ENCODE measurements at regions not wholly inside any gene's neighbourhood (a gene's known extent, or its start where the extent isn't known, plus 50 kb on each side); places are given as distances from the start of the nearest gene placed in this dataset.

DNA sequence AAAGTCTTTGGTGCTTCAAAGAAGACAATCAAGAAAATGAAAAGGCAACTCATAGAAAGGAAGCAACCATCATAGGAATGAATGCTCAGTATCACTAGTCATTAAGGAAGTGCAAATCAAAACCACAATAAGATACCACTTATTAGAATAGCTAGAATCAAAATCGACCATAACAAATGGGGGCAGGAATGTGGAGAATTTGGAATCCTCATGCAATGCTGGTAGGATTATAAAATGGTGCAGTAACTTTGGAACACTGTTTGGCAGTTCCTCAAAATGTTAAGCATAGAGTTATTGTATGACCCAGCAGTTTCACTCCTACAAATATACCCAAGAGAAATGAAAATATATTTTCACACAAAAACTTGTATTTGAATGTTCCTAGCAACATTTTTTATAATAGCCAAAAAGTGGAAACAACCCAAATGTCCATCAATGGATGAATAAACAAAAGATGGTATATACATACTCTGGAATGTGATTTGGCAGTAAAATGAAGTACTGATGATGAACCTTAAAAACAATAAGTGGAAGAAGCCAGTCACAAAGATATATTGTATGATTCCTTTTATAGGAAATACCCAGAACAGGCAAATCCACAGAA lies 105.6 kb downstream of the MIS18A start:
- 27 to 30% methylated on average over 1 of the region's 1 CpG for WGBS, 2 donors
- no peak for DNase-seq
- Histone ChIP-seq H3K4me1 (no peaks in the 10 kb centered on the region), H3K4me3 (no peak overlapping the region), H3K9me3 (no peaks in the 10 kb centered on the region), H3K36me3 (no peaks in the 10 kb centered on the region), H3K27me3 (no peaks in the 10 kb centered on the region), H3K27ac (no peak overlapping the region)
- TF ChIP-seq, protein P1, sequence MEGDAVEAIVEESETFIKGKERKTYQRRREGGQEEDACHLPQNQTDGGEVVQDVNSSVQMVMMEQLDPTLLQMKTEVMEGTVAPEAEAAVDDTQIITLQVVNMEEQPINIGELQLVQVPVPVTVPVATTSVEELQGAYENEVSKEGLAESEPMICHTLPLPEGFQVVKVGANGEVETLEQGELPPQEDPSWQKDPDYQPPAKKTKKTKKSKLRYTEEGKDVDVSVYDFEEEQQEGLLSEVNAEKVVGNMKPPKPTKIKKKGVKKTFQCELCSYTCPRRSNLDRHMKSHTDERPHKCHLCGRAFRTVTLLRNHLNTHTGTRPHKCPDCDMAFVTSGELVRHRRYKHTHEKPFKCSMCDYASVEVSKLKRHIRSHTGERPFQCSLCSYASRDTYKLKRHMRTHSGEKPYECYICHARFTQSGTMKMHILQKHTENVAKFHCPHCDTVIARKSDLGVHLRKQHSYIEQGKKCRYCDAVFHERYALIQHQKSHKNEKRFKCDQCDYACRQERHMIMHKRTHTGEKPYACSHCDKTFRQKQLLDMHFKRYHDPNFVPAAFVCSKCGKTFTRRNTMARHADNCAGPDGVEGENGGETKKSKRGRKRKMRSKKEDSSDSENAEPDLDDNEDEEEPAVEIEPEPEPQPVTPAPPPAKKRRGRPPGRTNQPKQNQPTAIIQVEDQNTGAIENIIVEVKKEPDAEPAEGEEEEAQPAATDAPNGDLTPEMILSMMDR (IDR thresholded peaks at IDR 0.05), result no peak
- TF ChIP-seq POLR2A (IDR thresholded peaks at IDR 0.05), result no peak
- intact Hi-C loops (cut with DNase I), result no loop called here

DNA sequence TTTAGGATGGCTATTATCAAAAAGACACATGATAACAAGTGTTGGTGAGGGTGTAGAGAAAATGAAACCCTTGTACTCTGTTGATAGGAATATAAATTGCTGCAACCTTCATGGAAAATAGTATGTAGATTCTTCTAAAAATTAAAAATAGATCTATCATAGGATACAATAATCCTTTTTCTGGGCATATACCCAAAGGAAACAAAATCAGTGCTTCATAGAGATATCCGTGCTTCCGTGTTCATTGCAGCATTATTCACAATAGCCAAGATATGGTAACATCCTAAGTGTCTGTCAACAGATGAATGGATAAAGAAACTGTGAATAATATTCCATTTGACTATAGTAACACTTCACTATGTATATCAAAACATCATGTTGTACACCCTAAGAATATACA lies 106.7 kb downstream of the MIS18A start:
- 58 to 72% methylated on average over 2 of the region's 2 CpGs for WGBS, 2 donors
- intact Hi-C loops (cut with DNase I), result no loop called here
- Histone ChIP-seq H3K4me3 (no peak overlapping the region), H3K27me3 (no peaks in the 10 kb centered on the region), H3K4me1 (no peaks in the 10 kb centered on the region), H3K36me3 (no peaks in the 10 kb centered on the region), H3K9me3 (no peaks in the 10 kb centered on the region), H3K27ac (no peak overlapping the region)
- no peak for DNase-seq
- TF ChIP-seq, protein P1 (IDR thresholded peaks at IDR 0.05), result no peak
- no peak for TF ChIP-seq POLR2A (IDR thresholded peaks at IDR 0.05)

DNA sequence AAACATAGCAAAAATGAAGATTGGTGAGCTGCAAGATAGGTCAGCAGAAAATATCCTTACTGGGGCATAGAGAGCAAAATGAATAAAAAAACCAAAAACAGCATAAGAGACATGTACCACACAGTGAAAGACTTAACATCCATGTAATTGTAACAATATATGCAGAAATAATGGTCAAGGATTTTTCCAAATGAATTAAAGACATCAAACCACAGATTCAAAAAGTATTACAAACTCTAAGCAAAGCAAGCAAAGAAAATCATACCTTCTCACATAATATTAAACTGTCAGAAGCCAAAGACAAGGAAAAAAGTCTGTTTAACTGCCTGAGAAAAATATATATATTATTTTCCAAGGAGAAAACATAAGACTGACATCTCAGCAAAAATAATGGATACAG lies 111.3 kb downstream of the MIS18A start:
- H3K36me3 ChIP-seq, result no peaks in the 10 kb centered on the region
- intact Hi-C loops (cut with DNase I), result no loop called here
- H3K4me1 ChIP-seq, result peaks cover 0 to 4% (median 0%) of the 10 kb centered on the region in 3 donors
- TF ChIP-seq, protein P1 (IDR thresholded peaks at IDR 0.05), result no peak
- TF ChIP-seq POLR2A (IDR thresholded peaks at IDR 0.05), result no peak
- H3K27me3 ChIP-seq, result no peaks in the 10 kb centered on the region
- no peak overlapping the region for H3K27ac ChIP-seq
- H3K4me3 ChIP-seq, result no peak overlapping the region
- no peaks in the 10 kb centered on the region for H3K9me3 ChIP-seq
- no peak for DNase-seq

DNA sequence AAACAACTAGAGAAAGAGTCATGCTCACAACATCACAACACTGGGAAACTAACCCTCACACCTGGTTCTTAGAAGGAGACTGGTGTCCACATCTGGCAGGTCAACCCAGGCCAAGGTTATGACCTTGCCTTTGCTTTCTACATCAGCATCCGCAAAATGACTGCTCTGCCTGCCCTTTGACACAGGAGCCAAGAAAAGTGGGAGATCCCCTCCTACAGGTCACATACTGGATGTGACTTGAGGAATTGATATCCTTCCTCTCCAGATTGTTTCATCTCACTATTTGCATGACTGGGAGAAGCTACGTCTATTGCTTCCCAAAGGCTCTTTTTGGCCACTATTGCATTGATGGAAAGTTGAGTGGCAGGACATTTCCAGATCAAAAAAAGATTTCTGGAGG lies 115.5 kb downstream of the MIS18A start:
- Histone ChIP-seq H3K9me3 (no peaks in the 10 kb centered on the region), H3K4me3 (no peak overlapping the region), H3K4me1 (peaks cover 0 to 4% (median 0%) of the 10 kb centered on the region in 3 donors), H3K27me3 (no peaks in the 10 kb centered on the region), H3K36me3 (no peaks in the 10 kb centered on the region), H3K27ac (no peak overlapping the region)
- 40 to 68% methylated on average over 2 of the region's 2 CpGs for WGBS, 2 donors
- TF ChIP-seq POLR2A (IDR thresholded peaks at IDR 0.05), result no peak
- TF ChIP-seq, protein P1 (IDR thresholded peaks at IDR 0.05), result no peak
- DNase-seq, result no peak
- intact Hi-C loops (cut with DNase I), result no loop called here

DNA sequence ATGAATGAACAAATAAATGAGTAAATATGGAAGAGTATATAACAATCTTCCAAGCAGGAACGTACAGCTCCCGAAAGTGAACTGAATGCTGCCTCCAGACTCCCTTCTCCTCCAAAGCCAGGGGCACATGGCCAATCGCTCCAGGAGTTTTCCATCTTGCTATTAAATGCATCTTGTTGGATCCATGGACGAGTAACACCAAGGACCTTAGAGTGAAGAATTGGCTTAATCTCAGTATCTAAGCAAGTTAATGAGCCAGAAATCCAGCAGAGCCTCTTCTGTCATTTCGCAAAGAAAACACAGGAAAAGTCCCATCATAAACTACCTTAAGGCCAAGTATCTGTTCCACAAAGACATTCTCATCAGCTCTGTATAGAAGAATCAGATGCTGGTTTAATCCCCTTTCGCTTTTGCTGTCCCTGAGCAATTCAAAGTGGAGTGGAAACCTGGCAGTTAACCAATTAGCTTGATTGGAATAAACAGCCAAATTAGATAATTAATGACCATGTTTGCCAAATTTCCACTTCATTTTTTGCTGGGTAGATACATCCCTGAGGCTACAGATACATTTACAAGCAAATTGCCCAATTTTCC lies 116.0 kb downstream of the MIS18A start:
- Histone ChIP-seq H3K36me3 (no peaks in the 10 kb centered on the region), H3K4me1 (peaks cover 0 to 4% (median 0%) of the 10 kb centered on the region in 3 donors), H3K9me3 (no peaks in the 10 kb centered on the region), H3K4me3 (no peak overlapping the region), H3K27me3 (no peaks in the 10 kb centered on the region), H3K27ac (no peak overlapping the region)
- intact Hi-C loops (cut with DNase I), result no loop called here
- TF ChIP-seq POLR2A (IDR thresholded peaks at IDR 0.05), result no peak
- TF ChIP-seq, protein P1 (IDR thresholded peaks at IDR 0.05), result no peak
- DNase-seq, result no peak
- 33 to 38% methylated on average over 6 of the region's 6 CpGs for WGBS, 2 donors
